ENCODE measurements at regions not wholly inside any gene's neighbourhood (a gene's known extent, or its start where the extent isn't known, plus 50 kb on each side); places are given as distances from the start of the nearest gene placed in this dataset.

DNA sequence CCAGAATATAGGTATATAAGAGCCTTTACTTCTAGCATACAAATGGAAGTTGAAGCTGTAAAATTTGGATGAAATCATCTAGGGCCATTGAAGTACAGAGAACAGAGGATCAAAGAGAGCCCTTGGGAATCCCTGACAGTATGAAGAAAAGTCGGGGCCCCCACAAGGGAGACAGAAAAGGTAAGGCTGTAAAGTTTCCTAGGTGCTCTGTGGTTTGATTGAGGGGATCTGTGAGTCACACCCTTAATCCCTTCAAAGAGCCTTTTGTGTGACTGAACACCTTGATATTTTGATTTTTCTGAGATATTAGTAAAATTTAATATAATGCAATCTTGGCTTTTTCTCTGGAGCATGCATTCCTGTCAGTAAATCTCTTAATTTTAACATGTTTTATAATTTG is 961.7 kb upstream of the TMEFF2 start:
- TF ChIP-seq CTCF (IDR thresholded peaks at IDR 0.05 in 2 of 3, conservative IDR thresholded peaks at IDR 0.05 in 1 of 3; ENCODE audit: control insufficient read depth in 2 of 3, extremely low read depth in 1 of 3, insufficient read depth in 1 of 3, low read depth in 3 of 3, low read length in 3 of 3), result no peak
- TF ChIP-seq RCOR1 (conservative IDR thresholded peaks at IDR 0.05; ENCODE audit: low read depth, low read length), result no peak

All from GM12878 (cell line).